ENCODE measurements at regions not wholly inside any gene's neighbourhood (a gene's known extent, or its start where the extent isn't known, plus 50 kb on each side); places are given as distances from the start of the nearest gene placed in this dataset.

DNA sequence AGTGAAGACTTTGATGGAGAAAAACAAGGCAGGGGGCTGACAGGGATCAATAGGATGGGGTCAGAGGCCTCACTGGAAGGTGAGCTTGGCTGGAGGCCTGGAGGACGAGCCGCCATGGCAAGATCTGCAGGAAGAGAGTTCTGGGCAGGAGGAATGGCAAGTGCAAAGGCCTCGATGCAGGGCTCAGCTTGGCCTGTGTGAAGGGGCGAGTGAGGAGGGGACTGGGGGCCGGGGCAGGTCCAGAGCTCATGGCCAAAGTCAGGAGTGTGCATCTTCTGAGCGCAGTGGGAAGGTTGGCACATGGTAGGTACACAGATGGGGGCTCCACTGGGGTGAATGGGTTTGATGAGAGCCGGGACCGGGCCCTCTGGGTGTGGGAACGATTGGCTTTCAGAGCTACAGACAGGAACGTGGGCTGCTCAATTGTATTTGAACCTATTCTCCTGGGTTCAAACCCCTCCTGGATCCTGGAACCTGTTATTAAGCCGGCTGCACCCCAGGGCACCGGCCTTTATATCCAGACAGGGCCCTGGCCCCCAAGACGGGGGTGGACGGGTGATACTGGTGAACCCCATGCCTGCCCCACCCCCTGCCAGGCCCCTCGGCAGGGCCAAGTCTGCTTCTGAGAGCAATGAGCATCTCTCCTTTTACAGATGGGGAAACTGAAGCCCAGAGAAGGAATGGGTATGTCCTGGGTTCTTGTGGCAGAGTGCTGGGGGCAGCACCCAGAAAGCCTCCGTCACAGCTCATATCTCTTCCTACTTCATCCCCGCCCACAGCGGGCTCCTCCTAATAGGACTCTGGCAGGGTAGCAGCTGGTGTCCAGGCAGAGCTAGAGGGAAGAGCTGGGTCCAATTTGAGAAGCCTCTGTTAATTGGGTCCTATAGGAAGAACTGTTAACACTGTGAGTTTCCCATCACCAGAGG, 106.1 kb downstream of the CEBPB start (continued):
- TF ChIP-seq, protein P1, sequence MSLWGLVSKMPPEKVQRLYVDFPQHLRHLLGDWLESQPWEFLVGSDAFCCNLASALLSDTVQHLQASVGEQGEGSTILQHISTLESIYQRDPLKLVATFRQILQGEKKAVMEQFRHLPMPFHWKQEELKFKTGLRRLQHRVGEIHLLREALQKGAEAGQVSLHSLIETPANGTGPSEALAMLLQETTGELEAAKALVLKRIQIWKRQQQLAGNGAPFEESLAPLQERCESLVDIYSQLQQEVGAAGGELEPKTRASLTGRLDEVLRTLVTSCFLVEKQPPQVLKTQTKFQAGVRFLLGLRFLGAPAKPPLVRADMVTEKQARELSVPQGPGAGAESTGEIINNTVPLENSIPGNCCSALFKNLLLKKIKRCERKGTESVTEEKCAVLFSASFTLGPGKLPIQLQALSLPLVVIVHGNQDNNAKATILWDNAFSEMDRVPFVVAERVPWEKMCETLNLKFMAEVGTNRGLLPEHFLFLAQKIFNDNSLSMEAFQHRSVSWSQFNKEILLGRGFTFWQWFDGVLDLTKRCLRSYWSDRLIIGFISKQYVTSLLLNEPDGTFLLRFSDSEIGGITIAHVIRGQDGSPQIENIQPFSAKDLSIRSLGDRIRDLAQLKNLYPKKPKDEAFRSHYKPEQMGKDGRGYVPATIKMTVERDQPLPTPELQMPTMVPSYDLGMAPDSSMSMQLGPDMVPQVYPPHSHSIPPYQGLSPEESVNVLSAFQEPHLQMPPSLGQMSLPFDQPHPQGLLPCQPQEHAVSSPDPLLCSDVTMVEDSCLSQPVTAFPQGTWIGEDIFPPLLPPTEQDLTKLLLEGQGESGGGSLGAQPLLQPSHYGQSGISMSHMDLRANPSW (CRISPR knock-in tag; conservative IDR thresholded peaks at IDR 0.05; ENCODE audit: low read depth): no peak
- TF ChIP-seq HMGA2 (CRISPR knock-in tag; IDR thresholded peaks at IDR 0.05) (no peak), GTF2I (CRISPR knock-in tag; conservative IDR thresholded peaks at IDR 0.05) (no peak), SMAD4 (CRISPR knock-in tag; IDR thresholded peaks at IDR 0.05) (no peak)
- TF ChIP-seq, protein P2, sequence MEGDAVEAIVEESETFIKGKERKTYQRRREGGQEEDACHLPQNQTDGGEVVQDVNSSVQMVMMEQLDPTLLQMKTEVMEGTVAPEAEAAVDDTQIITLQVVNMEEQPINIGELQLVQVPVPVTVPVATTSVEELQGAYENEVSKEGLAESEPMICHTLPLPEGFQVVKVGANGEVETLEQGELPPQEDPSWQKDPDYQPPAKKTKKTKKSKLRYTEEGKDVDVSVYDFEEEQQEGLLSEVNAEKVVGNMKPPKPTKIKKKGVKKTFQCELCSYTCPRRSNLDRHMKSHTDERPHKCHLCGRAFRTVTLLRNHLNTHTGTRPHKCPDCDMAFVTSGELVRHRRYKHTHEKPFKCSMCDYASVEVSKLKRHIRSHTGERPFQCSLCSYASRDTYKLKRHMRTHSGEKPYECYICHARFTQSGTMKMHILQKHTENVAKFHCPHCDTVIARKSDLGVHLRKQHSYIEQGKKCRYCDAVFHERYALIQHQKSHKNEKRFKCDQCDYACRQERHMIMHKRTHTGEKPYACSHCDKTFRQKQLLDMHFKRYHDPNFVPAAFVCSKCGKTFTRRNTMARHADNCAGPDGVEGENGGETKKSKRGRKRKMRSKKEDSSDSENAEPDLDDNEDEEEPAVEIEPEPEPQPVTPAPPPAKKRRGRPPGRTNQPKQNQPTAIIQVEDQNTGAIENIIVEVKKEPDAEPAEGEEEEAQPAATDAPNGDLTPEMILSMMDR (IDR thresholded peaks at IDR 0.05): no peak

DNA sequence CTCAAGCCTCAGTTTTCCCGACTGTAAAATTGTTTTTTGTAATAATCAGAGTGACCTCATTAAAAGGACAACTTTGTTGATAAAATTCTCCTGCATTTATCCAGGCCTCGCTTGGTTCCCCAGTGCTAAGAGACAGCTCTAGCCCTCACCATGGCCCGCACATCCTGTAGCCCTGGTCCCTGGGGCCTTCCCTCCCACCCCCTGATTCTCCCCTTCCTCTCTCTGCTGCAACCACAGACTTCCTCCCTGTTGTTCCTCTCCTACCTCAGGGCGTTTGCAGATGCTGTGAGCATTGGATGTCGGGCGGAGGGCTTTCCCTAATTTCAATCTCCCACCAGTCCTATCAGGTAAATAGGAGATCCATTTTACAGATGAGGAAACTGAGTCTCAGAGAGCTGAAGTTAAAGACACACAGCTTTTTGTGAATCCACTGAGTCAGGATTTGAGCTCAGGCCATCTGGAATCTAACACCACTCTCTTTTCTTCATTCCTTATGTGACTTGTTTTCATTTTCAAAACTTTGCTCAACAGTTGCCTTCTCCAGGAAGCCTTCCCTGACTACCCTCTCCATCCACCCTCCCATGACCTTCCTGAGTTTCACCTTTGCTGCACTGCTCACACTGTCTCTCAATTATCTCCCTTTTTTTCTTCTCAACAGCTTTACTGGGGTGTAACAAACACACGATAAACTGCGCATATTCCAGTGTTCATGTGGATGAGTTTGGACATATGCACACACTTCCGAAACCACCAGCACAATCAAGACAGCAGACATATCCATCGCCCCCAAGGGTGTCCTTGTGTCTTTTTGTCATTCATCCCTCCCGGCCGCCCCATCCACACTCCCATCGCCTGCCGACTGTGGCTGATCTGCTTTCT, 107.1 kb downstream of the CEBPB start:
- DNase-seq (ENCODE audit: low spot score) (no peak), ATAC-seq (no peak)
- POLR2A ChIA-PET: no interaction called here
- H3K9me3 Mint-ChIP-seq: no peaks in the 10 kb centered on the region
- peaks cover 7% of the 10 kb centered on the region for H3K4me1 Mint-ChIP-seq
- H3K4me3 Mint-ChIP-seq: no peak overlapping the region
- TF ChIP-seq GTF2I (CRISPR knock-in tag; conservative IDR thresholded peaks at IDR 0.05) (no peak), FOXP4 (CRISPR knock-in tag; IDR thresholded peaks at IDR 0.05) (no peak), JAZF1 (CRISPR knock-in tag; IDR thresholded peaks at IDR 0.05) (no peak)
- no peak overlapping the region for H3K27ac Mint-ChIP-seq
- H3K27me3 Mint-ChIP-seq (ENCODE audit: low read depth): no peaks in the 10 kb centered on the region; the same call in 1 of the 2 replicates
- CTCF ChIA-PET: interaction anchor here (0.6 to 1.8 kb wide), 4 partner anchors 13 to 119 kb away, joined by 3 to 6 read pairs (median 6); no protein-coding TSS in a partner anchor
- H3K36me3 Mint-ChIP-seq: no peaks in the 10 kb centered on the region

DNA sequence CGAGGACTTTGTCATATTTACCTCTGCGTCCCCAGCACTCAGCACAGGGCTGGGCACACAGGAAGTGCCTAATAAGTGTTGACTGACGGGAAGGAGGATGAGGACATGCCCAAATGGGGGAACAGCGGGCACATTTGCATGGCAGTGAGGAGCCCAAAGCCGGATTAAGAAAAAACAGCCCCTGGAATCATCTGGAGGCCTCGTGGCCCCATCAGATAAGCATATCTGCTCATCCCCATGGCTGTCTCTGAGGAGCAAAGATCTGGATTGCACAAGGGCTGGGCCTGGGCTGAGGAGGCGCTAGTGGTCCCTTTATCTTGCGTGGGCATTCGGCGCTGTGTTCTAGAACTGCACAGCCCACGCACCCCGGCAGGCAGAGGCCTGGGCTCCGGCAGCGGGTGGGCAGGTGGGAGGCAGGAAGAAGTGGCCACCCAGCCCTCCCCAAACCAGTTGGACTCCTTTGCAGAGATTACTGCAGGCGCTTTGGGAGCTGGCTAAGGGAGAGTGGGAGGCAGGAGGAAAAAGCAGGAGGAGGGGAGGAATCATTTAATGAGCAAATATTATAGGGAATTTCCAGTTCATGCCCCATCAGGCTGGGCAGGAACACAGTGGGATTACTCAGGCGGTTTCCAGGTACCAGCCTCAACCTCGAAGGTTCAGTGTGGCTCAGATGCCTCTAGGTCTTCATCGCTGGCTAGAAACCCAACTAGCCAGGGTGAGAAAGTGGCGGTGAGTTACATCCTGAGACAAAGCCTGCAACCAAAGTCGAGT, 108.1 kb downstream of the CEBPB start:
- ChIA-PET CTCF (no interaction called here), POLR2A (no interaction called here)
- no peak for TF ChIP-seq ELF4 (CRISPR knock-in tag; IDR thresholded peaks at IDR 0.05; ENCODE audit: low read depth)
- TF ChIP-seq E2F5 (CRISPR knock-in tag; IDR thresholded peaks at IDR 0.05): no peak
- TF ChIP-seq OVOL2 (CRISPR knock-in tag; IDR thresholded peaks at IDR 0.05; ENCODE audit: borderline replicate concordance): no peak
- no peak for TF ChIP-seq GTF2I (CRISPR knock-in tag; conservative IDR thresholded peaks at IDR 0.05)
- no peak for TF ChIP-seq ZNF423 (CRISPR knock-in tag; IDR thresholded peaks at IDR 0.05)
- no peak for TF ChIP-seq ZNF396 (CRISPR knock-in tag; IDR thresholded peaks at IDR 0.05; ENCODE audit: borderline replicate concordance)
- TF ChIP-seq ESRRA (CRISPR knock-in tag; IDR thresholded peaks at IDR 0.05; ENCODE audit: borderline replicate concordance): no peak
- TF ChIP-seq NFE2L1 (CRISPR knock-in tag; IDR thresholded peaks at IDR 0.05): no peak
- TF ChIP-seq SMAD4 (CRISPR knock-in tag; IDR thresholded peaks at IDR 0.05): no peak
- DNase-seq (ENCODE audit: low spot score) (no peak), ATAC-seq (no peak)
- no peaks in the 10 kb centered on the region for H3K36me3 Mint-ChIP-seq
- H3K4me3 Mint-ChIP-seq: no peak overlapping the region
- H3K9me3 Mint-ChIP-seq: no peaks in the 10 kb centered on the region
- H3K27me3 Mint-ChIP-seq (ENCODE audit: low read depth): no peaks in the 10 kb centered on the region; the same call in 1 of the 2 replicates
- no peak overlapping the region for H3K27ac Mint-ChIP-seq
- H3K4me1 Mint-ChIP-seq: peaks cover 8% of the 10 kb centered on the region

All from WTC11 (cell line).